ENCODE measurements at regions not wholly inside any gene's neighbourhood (a gene's known extent, or its start where the extent isn't known, plus 50 kb on each side); places are given as distances from the start of the nearest gene placed in this dataset.
A peak's percentile ranks its signal among the peaks of the same experiment; 100 is the strongest.

DNA sequence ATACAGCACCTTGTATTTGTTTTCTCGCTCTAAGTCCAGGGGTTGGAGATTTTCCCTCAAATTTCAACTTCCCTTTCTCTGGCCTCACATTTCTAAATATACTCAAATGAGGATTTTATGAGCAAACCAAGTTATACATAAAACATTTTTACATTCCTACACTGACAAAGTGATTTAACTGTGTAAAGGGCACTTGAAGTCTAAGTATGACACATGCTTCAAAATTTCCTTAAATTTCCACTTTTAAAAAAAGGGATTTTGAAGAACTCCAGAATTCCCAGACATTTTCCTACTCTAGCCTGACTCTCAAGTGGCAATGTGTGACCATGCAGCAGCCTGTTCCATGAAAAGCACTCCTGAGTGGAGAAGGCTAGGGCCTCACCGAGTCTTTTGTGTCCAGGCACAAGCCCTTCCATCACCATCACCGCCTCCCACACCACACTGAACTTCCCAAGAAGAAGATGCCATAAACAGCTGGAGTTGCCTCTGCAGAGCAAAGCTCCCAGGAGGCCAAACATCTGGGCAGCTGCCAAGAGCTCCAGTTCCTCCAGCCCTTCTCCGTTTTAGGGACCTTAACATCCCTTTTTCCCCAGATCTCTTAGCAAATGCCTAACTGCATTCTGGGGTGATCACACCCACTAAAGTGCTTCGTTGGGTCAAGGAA, 68.9 kb downstream of the NCR2 start:
- intact Hi-C loops (cut with DNase I), result no loop called here
- no peaks in the 10 kb centered on the region for H3K4me1 ChIP-seq
- ATAC-seq (no peak), DNase-seq (no peak)
- H3K27ac ChIP-seq, result no peak overlapping the region
- TF ChIP-seq, protein P1, sequence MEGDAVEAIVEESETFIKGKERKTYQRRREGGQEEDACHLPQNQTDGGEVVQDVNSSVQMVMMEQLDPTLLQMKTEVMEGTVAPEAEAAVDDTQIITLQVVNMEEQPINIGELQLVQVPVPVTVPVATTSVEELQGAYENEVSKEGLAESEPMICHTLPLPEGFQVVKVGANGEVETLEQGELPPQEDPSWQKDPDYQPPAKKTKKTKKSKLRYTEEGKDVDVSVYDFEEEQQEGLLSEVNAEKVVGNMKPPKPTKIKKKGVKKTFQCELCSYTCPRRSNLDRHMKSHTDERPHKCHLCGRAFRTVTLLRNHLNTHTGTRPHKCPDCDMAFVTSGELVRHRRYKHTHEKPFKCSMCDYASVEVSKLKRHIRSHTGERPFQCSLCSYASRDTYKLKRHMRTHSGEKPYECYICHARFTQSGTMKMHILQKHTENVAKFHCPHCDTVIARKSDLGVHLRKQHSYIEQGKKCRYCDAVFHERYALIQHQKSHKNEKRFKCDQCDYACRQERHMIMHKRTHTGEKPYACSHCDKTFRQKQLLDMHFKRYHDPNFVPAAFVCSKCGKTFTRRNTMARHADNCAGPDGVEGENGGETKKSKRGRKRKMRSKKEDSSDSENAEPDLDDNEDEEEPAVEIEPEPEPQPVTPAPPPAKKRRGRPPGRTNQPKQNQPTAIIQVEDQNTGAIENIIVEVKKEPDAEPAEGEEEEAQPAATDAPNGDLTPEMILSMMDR (IDR thresholded peaks at IDR 0.05), result no peak
- H3K9me3 ChIP-seq, result no peaks in the 10 kb centered on the region
- peaks cover 7% of the 10 kb centered on the region for H3K27me3 ChIP-seq
- no peaks in the 10 kb centered on the region for H3K36me3 ChIP-seq
- H3K4me3 ChIP-seq, result no peak overlapping the region

DNA sequence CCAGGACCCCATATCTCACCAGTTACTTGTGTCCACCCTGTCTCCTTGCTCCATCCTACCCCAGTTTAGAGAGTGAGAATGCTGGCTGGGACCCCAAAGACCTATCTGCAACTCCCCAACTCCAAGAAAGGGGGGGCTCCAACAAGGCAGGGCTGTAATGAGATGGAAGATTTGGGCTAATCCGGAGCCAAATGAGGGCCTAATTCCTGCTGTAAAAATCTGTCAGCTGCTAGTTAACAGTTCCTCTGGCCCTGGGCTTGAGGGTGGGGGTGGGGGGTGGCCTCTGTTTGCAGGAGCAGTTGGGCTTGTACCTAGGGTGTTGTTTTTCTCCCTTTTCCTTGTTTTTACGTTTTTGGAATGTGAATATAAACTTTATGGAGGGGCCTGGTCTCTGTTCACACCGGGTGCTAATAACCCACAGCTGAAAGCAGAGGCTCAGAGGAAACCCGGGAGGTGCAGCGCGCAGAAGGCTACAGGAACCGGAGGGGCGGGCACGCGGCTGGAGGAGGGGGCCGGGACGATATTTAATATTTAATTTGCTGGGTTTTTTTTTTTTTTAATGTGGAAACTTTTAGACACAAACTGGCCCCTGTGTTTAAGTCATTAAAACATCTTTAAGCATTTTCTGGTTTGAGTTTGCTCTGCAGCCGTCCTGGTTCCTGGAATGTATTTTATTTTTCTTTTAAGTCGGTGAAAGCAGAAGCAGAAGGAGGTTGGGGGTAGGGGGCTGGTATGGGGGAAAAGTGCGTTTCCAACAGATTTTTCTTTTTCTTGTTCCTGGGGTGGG, 70.7 kb downstream of the NCR2 start:
- ATAC-seq, result no peak
- Histone ChIP-seq H3K36me3 (no peaks in the 10 kb centered on the region), H3K27ac (no peak overlapping the region), H3K27me3 (peaks cover 11% of the 10 kb centered on the region), H3K4me1 (no peaks in the 10 kb centered on the region), H3K9me3 (no peaks in the 10 kb centered on the region), H3K4me3 (no peak overlapping the region)
- TF ChIP-seq, protein P1 (IDR thresholded peaks at IDR 0.05), result no peak
- DNase-seq, result no peak
- intact Hi-C loops (cut with DNase I), result no loop called here

DNA sequence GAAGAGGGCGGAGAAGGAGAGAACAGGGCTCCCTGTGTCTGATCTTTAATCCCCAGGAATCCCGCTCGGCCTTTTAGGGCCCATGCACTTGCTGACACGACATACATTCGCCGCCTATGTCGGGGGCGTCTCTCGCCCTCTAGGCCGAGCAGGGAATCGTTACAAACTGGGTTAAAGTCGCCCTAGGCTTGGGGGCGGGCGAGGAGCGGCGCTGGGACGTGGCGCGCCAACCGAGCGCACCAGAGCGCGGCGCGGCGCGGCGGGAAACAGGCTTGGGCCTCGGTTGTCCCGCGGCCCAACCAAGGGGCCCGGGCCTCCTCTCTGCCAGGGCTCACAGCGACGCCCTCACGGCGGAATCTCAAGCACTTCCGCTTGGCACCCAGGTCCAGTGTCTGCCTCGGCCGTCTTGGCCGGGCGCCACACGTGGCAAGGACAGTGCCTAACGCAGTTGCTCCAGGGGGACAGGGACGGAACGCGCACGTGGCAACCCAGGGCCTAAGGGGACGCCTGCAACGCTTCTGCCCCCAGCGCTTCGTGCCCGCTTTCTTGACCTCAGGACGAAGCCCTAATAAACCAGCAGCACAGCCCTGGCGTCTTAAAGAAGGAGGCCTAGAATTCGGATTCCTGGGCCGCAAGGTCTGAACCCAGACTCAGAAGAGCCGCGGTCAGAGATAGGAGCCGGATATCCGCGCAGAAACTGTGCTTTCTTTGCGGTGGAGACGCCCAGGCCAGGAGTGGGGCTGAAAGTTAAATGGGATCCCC, 71.5 kb downstream of the NCR2 start:
- intact Hi-C loops (cut with DNase I), result no loop called here
- DNase-seq, result peak; percentile 72
- Histone ChIP-seq H3K36me3 (no peaks in the 10 kb centered on the region), H3K9me3 (no peaks in the 10 kb centered on the region), H3K4me3 (no peak overlapping the region), H3K4me1 (no peaks in the 10 kb centered on the region), H3K27ac (no peak overlapping the region), H3K27me3 (peaks cover 11% of the 10 kb centered on the region)
- peak; percentile 59 for ATAC-seq
- TF ChIP-seq, protein P1 (IDR thresholded peaks at IDR 0.05), result no peak

DNA sequence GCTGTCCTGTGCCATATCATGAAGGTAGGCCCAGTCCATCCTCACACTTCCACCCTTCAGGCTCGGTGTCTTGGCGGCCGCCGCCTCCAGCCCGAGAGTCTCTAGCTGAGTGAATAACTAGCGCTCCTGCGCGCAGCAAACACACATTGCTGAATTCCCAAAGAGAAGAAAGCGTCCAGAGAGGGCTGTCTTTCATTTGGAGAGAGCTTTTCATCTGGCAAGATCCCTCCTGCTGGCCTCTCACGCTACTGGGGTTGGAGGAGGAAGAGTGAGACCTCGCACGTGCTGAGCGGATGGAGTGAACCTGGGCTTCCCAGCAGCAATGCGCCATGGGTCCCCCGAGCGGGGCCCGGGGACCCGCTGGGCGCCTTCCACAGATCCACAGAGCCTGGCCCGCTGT, 73.2 kb downstream of the NCR2 start:
- H3K9me3 ChIP-seq, result no peaks in the 10 kb centered on the region

DNA sequence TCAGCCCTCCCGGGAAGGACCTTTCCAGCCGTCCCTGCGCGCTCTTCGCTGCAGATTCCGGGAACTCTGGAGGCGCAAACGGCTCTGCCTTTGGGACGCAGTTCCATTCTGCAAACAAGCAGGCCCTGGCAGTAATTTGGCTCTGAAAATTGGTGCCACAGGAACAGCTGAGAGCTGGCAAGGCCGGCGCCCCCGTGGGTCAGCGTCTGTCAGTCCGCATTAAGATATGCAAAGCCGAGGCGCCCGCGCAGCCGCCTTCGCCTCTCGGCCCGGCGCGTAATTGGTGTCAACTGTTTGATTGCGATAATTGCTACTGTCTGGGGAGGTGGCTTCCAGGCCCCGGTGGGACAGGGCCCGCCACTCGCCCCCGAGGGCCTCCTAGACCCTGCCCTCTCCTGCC, 73.6 kb downstream of the NCR2 start:
- intact Hi-C loops (cut with DNase I), result no loop called here
- no peaks in the 10 kb centered on the region for H3K4me1 ChIP-seq
- H3K4me3 ChIP-seq, result no peak overlapping the region
- peaks cover 19% of the 10 kb centered on the region for H3K27me3 ChIP-seq
- no peak for ATAC-seq
- H3K27ac ChIP-seq, result no peak overlapping the region
- H3K9me3 ChIP-seq, result no peaks in the 10 kb centered on the region
- DNase-seq, result no peak
- H3K36me3 ChIP-seq, result no peaks in the 10 kb centered on the region
- TF ChIP-seq, protein P1 (IDR thresholded peaks at IDR 0.05), result no peak

More for the DNA sequence above, 73.2 kb downstream of the NCR2 start:
- Histone ChIP-seq H3K27me3 (peaks cover 20% of the 10 kb centered on the region), H3K4me1 (no peaks in the 10 kb centered on the region), H3K4me3 (no peak overlapping the region), H3K27ac (no peak overlapping the region), H3K36me3 (no peaks in the 10 kb centered on the region)
- intact Hi-C loops (cut with DNase I), result no loop called here
- TF ChIP-seq, protein P1 (IDR thresholded peaks at IDR 0.05), result no peak
- no peak for DNase-seq
- no peak for ATAC-seq
